NCI-H128 (cell line): ENCODE measurements at regions not wholly inside any gene's neighbourhood (a gene's known extent, or its start where the extent isn't known, plus 50 kb on each side); places are given as distances from the start of the nearest gene placed in this dataset.

Experiments used
- DNase-seq: peaks from one replicate; lab custom pipeline; 2025; ENCODE audit not compliant: unreplicated experiment; lab: John Stamatoyannopoulos, UW

DNA sequence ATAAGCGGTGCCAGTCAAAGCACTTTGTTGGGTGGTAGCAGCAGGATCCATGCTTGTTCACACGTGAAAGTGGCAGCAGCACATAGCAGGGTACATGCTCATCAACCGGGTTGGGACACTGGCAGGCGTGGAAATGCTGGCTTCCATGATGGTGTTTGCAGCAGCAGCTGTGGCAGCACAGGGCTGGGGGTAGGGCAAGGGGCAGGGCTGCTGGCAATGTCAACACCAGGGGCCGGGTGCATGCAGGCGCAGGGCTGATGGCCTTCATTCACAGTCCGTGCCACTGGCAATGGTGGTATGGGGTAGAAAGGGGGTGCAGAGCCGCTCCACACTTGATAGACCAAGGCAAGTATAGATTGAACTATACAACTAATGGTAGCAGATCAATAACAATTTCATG, 374.7 kb upstream of the FAM241A start:
- DNase-seq: no peak

DNA sequence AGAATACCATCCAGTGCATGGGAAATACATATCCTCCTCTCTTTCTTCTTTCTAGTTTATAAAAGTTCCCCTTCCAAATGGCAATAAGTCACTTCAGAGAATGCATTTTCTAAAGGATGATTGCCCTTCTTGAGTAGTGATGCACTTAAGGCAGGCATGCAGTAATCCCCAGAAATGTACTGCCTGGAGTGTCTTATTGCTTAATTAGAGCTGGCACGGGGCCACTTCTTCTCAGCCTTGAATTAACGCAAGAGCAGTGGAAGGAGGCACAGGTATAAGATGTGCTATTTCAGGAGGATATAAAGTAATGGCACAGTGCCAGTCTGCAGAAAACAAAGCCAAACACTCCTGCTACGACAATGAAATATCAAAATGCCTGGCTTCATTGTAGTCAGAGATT, 371.4 kb upstream of the FAM241A start:
- DNase-seq: no peak

DNA sequence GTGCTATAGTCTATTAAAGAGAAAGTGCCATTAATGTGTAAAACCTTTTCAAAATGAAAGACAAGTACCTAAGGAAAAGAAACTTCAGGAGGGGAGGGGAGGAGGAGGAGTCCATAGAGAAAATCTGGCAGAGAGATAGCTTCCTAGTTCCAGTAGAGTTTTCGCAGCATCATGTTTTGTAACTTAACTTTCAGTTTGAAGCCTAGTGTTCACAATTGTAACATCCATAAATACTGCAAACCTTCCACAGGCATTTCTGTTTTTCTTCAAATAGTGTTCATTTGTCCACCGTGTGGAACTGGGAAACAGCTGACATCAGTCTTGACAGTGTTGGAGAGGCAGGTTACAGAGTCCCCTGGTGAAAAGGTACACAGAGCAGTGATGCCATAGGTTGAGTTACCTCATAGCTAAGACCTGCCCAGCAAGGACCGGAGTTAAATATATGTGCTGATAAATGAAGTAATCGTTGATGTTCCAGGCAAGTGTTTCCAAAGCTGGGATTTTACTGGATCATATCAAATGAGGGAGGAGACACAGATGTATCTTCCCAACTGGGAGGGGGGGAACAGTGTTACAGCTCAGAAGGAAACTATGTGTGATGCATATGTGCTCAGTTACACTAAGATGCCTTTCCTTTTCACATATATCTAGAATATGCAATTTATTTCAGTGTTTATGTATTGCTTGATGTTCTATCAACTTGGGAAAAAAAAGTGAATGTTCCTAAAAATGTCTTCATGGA, 369.5 kb upstream of the FAM241A start:
- no peak for DNase-seq

DNA sequence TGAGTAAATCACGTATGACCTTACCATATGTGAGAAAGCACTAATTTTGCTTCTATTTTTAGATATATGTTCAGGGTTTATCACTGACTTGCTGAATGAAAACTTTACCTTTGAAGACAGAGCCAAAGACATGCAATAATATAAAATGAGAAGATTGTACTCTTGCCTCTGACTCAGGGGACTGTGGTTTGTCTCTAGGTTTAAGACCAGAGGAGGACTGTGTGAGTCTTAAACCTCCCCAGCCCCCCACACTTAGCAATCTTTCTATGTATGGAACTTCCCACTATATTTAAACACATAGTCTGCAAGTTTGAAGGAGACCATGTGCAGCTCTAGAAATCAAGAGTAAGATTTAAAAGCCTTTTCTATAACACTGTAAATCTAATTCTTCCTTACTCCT, 368.7 kb upstream of the FAM241A start:
- DNase-seq: no peak

GRCh38 chr4:111778543-111778942, 366.7 kb upstream of the FAM241A start:
- no peak for DNase-seq

- no peak for DNase-seq
Observed at GRCh38 chr4:111780965-111781364, 364.3 kb upstream of the FAM241A start.

GRCh38 chr4:111781611-111782010, 363.6 kb upstream of the FAM241A start:
- no peak for DNase-seq

DNA sequence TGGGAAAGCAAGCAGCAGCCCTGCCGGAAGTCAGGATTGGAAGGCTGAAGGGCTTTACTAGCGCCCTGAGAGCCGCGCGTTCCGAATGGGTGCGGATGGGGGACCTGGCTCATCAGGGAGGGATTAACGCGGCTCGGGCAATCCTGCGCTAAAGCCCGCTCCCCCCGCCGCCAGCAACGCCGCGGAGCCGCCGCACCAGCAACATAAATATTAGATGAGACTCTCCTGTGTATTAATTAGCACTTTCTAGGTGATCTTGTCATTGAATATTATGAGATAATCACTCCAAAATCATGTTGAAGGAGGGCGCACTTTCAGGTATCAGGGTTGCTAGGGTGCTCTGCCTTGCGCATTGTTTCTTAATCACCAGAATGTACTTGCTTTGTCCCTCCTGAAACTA, 357.2 kb upstream of the FAM241A start:
- DNase-seq: no peak

GRCh38 chr4:111789901-111790640, 355.2 kb upstream of the FAM241A start:
- no peak for DNase-seq

DNA sequence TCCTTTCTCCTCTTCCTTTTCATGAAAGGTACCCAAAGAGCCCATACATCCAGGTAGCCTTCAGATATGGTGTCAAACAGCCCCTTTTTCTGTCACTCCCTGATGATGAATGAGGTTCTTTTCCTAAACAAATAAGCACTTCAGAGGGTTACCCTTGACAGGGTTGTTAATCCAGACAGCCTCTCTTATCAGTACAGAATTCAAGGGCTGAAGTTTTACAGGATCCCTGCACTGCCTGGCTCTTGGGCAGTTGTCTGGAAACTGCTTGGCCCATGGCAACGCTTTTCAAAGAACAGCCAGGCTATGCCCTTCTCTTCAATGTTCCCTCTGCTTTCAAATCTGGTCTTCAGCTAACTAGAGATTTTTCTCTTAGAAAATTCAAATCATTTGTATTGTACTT, 352.6 kb upstream of the FAM241A start:
- no peak for DNase-seq

DNA sequence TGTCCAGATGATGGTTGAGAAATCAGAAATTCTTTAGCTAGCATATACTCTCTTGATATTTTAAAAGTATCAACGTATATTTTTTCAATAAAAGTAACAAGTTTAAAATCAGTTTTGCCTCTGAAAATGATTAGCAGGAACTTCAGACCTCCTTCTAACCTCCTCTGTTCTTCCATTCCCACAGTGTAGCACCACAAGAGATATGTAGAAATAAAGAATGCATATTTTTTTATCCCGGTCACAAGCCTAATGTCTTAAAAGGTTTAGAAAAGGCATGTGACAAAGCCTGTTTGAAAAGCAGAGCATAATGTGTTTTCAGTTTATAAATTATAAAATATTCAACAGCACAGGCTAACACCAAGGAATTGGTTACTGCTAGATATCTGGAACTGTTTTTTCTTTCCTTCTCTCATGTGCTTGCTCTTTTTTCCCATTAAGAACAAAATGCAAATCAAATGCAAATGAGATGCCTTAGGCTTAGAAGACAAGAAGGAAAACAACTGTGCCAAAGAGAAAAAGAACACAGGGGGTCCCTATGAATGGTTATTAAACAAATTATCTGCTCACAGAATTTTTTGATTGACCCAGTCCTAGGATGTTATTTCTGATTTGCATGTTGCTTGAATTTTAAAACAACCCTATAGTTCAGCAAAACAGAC, 351.7 kb upstream of the FAM241A start:
- no peak for DNase-seq

GRCh38 chr4:111797455-111798163, 347.6 kb upstream of the FAM241A start:
- no peak for DNase-seq

GRCh38 chr4:111798840-111799239, 346.4 kb upstream of the FAM241A start:
- DNase-seq: no peak

- no peak for DNase-seq
Observed at GRCh38 chr4:111800551-111800950, 344.7 kb upstream of the FAM241A start.

DNA sequence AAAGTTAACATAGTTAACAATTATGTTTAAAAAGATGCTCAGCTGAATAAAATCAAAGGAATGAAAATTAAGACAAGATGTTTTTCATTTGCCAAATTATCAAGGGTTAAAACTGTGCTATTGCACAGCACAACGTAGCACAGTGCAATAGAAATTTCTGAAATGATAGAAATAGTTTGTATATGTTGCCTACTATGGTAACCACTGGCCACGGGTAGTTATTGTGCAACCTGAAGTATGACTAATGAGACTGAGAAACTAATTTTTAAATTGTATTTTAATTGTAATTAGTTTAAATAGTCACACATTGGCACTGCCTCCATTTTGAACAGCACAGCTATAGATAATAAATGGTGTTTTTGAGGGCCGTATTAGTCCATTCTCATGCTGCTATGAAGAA, 343.1 kb upstream of the FAM241A start:
- no peak for DNase-seq

- DNase-seq: no peak
Observed at GRCh38 chr4:111806331-111806730, 338.9 kb upstream of the FAM241A start.

DNA sequence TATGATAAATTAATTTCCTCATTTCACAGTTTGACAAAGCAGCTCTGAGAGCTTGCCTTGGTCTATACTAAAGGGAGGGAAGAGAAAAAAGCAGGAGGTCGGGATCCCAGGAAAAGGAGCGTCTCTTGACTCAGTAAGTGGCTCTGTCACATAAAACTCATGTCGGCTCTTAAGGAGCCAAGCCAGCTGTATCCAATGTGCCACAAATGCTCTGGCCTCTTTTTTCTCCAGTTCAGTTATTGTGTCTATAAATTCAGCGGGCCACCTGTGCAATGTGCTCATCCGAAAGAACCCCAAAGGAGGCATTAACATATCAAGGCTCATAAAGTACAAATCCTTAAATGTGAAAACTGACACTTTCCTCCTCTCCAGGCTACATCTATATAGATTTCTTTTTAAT, 337.7 kb upstream of the FAM241A start:
- DNase-seq: no peak

GRCh38 chr4:111808174-111808573, 337.1 kb upstream of the FAM241A start:
- DNase-seq: no peak

- no peak for DNase-seq
Observed at GRCh38 chr4:111811661-111812060, 333.6 kb upstream of the FAM241A start.

DNA sequence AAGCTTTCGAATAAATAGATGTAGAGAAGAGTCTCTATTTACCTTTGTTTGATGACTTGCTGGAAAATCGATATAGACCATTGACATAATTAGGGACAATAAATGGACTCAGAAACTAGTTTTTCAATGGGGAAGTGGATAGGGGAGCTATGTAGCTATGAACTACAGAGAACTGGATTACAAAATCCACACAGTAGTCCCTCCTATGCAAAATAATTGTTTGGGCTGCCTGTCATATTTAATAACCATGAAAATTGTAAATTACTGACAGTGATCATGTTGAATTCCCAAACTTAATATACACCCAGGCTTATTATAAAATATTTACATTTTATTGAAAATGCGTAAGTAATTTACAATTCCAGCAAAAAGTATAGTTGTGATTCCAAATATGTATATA, 333.1 kb upstream of the FAM241A start:
- no peak for DNase-seq

GRCh38 chr4:111812760-111813159, 332.5 kb upstream of the FAM241A start:
- DNase-seq: no peak
